ENCODE measurements at regions not wholly inside any gene's neighbourhood (a gene's known extent, or its start where the extent isn't known, plus 50 kb on each side); places are given as distances from the start of the nearest gene placed in this dataset.

- no peak for TF ChIP-seq CTCF (IDR thresholded peaks at IDR 0.05; ENCODE audit: extremely low read depth, missing control alignments)
- DNase-seq (ENCODE audit: low spot score), result no peak
These were observed 123.4 kb upstream of the TFAP2D start for GRCh38 chr6:50589751-50590470.

GRCh38 chr6:50591135-50591534 lies 122.2 kb upstream of the TFAP2D start:
- TF ChIP-seq CTCF (IDR thresholded peaks at IDR 0.05; ENCODE audit: extremely low read depth, missing control alignments), result no peak
- DNase-seq (ENCODE audit: low spot score), result no peak

- no peak for DNase-seq (ENCODE audit: low spot score)
- TF ChIP-seq CTCF (IDR thresholded peaks at IDR 0.05; ENCODE audit: extremely low read depth, missing control alignments), result no peak
These were observed 113.0 kb upstream of the TFAP2D start for GRCh38 chr6:50600280-50600679.

- TF ChIP-seq CTCF (IDR thresholded peaks at IDR 0.05; ENCODE audit: extremely low read depth, missing control alignments), result peak; percentile 48
- DNase-seq (ENCODE audit: low spot score), result peak; percentile 8
These were observed 111.0 kb upstream of the TFAP2D start for GRCh38 chr6:50602292-50602691.

GRCh38 chr6:50608421-50608820 lies 104.9 kb upstream of the TFAP2D start:
- DNase-seq (ENCODE audit: low spot score), result no peak
- no peak for TF ChIP-seq CTCF (IDR thresholded peaks at IDR 0.05; ENCODE audit: extremely low read depth, missing control alignments)

- DNase-seq (ENCODE audit: low spot score), result no peak
- no peak for TF ChIP-seq CTCF (IDR thresholded peaks at IDR 0.05; ENCODE audit: extremely low read depth, missing control alignments)
These were observed 102.8 kb upstream of the TFAP2D start for GRCh38 chr6:50610562-50610961.

GRCh38 chr6:50635429-50635828 lies 77.9 kb upstream of the TFAP2D start:
- no peak for TF ChIP-seq CTCF (IDR thresholded peaks at IDR 0.05; ENCODE audit: extremely low read depth, missing control alignments)
- no peak for DNase-seq (ENCODE audit: low spot score)
